OCI-LY7 (cell line): ENCODE measurements at regions not wholly inside any gene's neighbourhood (a gene's known extent, or its start where the extent isn't known, plus 50 kb on each side); places are given as distances from the start of the nearest gene placed in this dataset.

Experiments
- BruUV-seq: library from RNA; stranded (reverse); fragments of 400-500 nt; replicated peaks from 2 replicates; lab custom pipeline; 2021; lab: Mats Ljungman, UMichigan
- CTCF ChIA-PET: fragments of 300-600 bp; sonication (Branson Sonifier 250); formaldehyde crosslinking; loops from one replicate; lab custom pipeline; 2022; ENCODE audit warnings: antibody characterized with exemption; ENCODE audit not compliant: unreplicated experiment; lab: Charles Lee
- POLR2A ChIA-PET: fragments of 300-600 bp; sonication (Branson Sonifier 250); formaldehyde crosslinking; loops from one replicate; lab custom pipeline; 2022; ENCODE audit warnings: antibody characterized with exemption; lab: Charles Lee
- DNase-seq: peaks from one replicate; pipeline ENCODE4 v3.0.0-alpha.2; 2015; ENCODE audit warnings: low spot score
- H2AFZ ChIP-seq: fragments of 200-600 bp; sonication (generic), shearing (Covaris generic); 2 replicates; pipeline ENCODE4 v1.6.1; 2014; ENCODE audit warnings: mild to moderate bottlenecking, antibody characterized with exemption, low read length, moderate library complexity
- H3K27ac ChIP-seq: fragments of 200-600 bp; sonication (generic); 2 replicates; pipeline ENCODE4 v1.5.1; 2014; ENCODE audit warnings: mixed run types, low read depth, mild to moderate bottlenecking, moderate library complexity, low read length, inconsistent platforms; ENCODE audit not compliant: poor library complexity, severe bottlenecking
- H3K36me3 ChIP-seq: fragments of 200-600 bp; sonication (generic); 2 replicates; pipeline ENCODE4 v1.6.1; 2014; ENCODE audit warnings: mild to moderate bottlenecking, antibody characterized with exemption, low read length, moderate library complexity, mixed read lengths; ENCODE audit not compliant: insufficient read depth
- H3K4me1 ChIP-seq: fragments of 200-600 bp; sonication (generic); 2 replicates; pipeline ENCODE4 v1.5.1; 2014; ENCODE audit warnings: mild to moderate bottlenecking, low read length; ENCODE audit not compliant: insufficient read depth, poor library complexity, severe bottlenecking
- H3K4me2 ChIP-seq: fragments of 200-600 bp; sonication (generic); 2 replicates; pipeline ENCODE4 v1.6.1; 2014; ENCODE audit warnings: mild to moderate bottlenecking, low read length
- H3K4me3 ChIP-seq: fragments of 200-600 bp; sonication (generic); 2 replicates; pipeline ENCODE4 v1.5.1; 2014; ENCODE audit warnings: mild to moderate bottlenecking, low read depth, low read length; ENCODE audit not compliant: poor library complexity, severe bottlenecking
- H3K79me2 ChIP-seq: fragments of 200-600 bp; sonication (generic); 2 replicates; pipeline ENCODE4 v1.6.1; 2016; ENCODE audit warnings: low read depth, mild to moderate bottlenecking, low read length, moderate library complexity, mixed read lengths; ENCODE audit not compliant: insufficient read depth
- H3K9me2 ChIP-seq: fragments of 200-600 bp; sonication (generic); 2 replicates; pipeline ENCODE4 v1.6.1; 2016; ENCODE audit warnings: mild to moderate bottlenecking, low read length, mixed read lengths; ENCODE audit not compliant: insufficient read depth
- H3K9me3 ChIP-seq: fragments of 200-600 bp; sonication (generic); 2 replicates; pipeline ENCODE4 v1.6.1; 2014; ENCODE audit warnings: mild to moderate bottlenecking, mixed run types, low read length, mixed read lengths
- H4K20me1 ChIP-seq: fragments of 200-600 bp; sonication (generic); 2 replicates; pipeline ENCODE4 v1.6.1; 2014; ENCODE audit warnings: mild to moderate bottlenecking, antibody characterized with exemption, low read length, moderate library complexity, mixed read lengths; ENCODE audit not compliant: insufficient read depth
- EZH2phosphoT487 ChIP-seq: fragments of 200-600 bp; sonication (generic); IDR thresholded peaks from 2 replicates; pipeline ENCODE4 v1.6.1; 2018; ENCODE audit warnings: low read depth, borderline replicate concordance, mild to moderate bottlenecking, mixed run types, antibody characterized with exemption, low read length, moderate library complexity, mixed read lengths
- intact Hi-C: fragments of 100-400 bp; cut with micrococcal nuclease; formaldehyde crosslinking; loops from one replicate; pipeline ENCODE4 v1.10.0; 2022; ENCODE audit not compliant: unreplicated experiment
- TF ChIP-seq, protein P1 (sequence below): fragments of 200-600 bp; sonication (generic); conservative IDR thresholded peaks from 2 replicates; pipeline ENCODE4 v1.5.1; 2014; ENCODE audit warnings: mild to moderate bottlenecking, antibody characterized with exemption, low read length, moderate library complexity, mixed read lengths

DNA sequence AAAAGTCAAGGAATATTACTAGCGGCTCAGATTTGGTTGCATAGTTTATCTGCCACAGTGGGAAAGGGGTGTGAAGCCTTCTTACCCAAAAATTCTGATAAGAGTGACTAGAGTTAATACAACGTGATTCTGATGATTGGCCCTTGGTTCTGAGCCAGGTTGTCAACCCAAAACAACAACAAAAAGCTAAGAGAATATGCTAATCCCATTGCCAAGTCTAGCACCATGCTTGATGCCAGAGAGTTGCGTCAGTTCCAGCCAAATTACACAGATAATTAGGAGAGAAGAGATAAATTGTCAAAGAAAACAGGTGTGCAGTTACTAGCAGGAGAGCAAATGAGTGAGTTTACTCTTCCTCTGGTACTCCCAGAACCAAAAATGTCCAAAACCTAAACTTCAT is 287.4 kb upstream of the AGA start:
- Histone ChIP-seq H2AFZ (no peak overlapping the region), H3K4me3 (no peak overlapping the region), H3K9me3 (no peaks in the 10 kb centered on the region), H3K79me2 (no peaks in the 10 kb centered on the region), H4K20me1 (no peaks in the 10 kb centered on the region), H3K4me2 (no peak overlapping the region), H3K36me3 (no peaks in the 10 kb centered on the region), H3K4me1 (no peaks in the 10 kb centered on the region), H3K9me2 (no peaks in the 10 kb centered on the region), H3K27ac (no peak overlapping the region)
- TF ChIP-seq EZH2phosphoT487, result no peak
- TF ChIP-seq, protein P1, sequence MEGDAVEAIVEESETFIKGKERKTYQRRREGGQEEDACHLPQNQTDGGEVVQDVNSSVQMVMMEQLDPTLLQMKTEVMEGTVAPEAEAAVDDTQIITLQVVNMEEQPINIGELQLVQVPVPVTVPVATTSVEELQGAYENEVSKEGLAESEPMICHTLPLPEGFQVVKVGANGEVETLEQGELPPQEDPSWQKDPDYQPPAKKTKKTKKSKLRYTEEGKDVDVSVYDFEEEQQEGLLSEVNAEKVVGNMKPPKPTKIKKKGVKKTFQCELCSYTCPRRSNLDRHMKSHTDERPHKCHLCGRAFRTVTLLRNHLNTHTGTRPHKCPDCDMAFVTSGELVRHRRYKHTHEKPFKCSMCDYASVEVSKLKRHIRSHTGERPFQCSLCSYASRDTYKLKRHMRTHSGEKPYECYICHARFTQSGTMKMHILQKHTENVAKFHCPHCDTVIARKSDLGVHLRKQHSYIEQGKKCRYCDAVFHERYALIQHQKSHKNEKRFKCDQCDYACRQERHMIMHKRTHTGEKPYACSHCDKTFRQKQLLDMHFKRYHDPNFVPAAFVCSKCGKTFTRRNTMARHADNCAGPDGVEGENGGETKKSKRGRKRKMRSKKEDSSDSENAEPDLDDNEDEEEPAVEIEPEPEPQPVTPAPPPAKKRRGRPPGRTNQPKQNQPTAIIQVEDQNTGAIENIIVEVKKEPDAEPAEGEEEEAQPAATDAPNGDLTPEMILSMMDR, result no peak
- intact Hi-C loops, result no loop called here
- BruUV-seq, result no TSS peak
- no peak for DNase-seq
- ChIA-PET POLR2A (interaction anchor here (1.4 kb wide), 1 partner anchor 18 kb away, joined by 7 read pairs; no protein-coding TSS in a partner anchor), CTCF (no interaction called here)

DNA sequence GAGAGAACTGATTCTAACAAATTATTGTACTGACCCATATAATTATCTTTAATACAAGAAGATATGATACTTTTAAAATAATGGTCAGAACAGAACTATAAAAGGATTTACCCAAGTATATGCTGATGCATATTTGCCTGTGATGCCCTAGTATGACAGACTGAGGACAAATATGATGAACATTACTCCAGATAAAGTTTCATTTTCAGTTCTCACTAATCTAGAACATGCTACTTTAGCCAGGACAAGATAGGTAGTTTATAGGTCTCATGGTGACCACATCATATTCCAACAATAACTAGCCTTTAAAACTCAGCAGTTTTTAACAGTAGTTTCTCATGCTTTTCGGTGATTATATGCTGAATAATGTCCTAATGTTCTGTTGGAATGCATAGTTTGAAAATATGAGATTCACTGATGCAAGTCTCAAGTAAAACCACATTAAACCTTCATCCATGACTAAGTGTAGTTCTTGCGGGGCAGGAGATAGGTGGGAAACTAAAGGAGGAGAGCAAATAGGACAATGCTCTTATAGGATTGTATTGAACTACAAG is 295.2 kb upstream of the AGA start:
- ChIA-PET POLR2A (no interaction called here), CTCF (no interaction called here)
- Histone ChIP-seq H3K9me2 (no peaks in the 10 kb centered on the region), H3K27ac (no peak overlapping the region), H3K36me3 (no peaks in the 10 kb centered on the region), H3K4me1 (no peaks in the 10 kb centered on the region), H2AFZ (no peak overlapping the region), H3K79me2 (no peaks in the 10 kb centered on the region), H3K4me3 (no peak overlapping the region), H3K9me3 (no peaks in the 10 kb centered on the region), H4K20me1 (no peaks in the 10 kb centered on the region), H3K4me2 (no peak overlapping the region)
- intact Hi-C loops, result no loop called here
- no TSS peak for BruUV-seq
- TF ChIP-seq, protein P1, result no peak
- TF ChIP-seq EZH2phosphoT487, result no peak
- DNase-seq, result no peak

DNA sequence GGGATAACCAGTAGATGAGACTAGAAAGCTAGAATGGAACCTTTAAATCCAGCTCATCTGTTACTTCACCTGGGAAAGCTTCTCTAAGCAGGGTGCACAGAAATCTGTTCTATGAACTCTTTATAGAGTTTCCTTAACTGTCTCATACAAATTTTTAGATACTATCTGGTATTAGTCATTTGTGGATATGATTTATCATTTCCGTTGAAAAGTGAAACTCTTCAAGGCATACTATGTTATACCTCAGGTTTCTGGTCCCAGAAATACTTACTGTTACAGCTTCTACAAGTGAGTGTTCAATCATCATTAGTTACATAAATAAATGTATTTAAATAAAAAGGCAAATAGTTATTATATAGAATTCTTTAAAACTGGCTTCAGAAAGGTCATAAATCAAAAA is 298.3 kb upstream of the AGA start:
- no peak overlapping the region for H3K27ac ChIP-seq
- intact Hi-C loops, result no loop called here
- POLR2A ChIA-PET, result interaction anchor here (0.6 kb wide), 1 partner anchor 391 kb away, joined by 3 read pairs; no protein-coding TSS in a partner anchor
- no peak for DNase-seq
- H3K4me1 ChIP-seq, result no peaks in the 10 kb centered on the region
- no peak overlapping the region for H3K4me2 ChIP-seq
- H3K79me2 ChIP-seq, result no peaks in the 10 kb centered on the region
- no peak for TF ChIP-seq EZH2phosphoT487
- TF ChIP-seq, protein P1, result no peak
- H4K20me1 ChIP-seq, result no peaks in the 10 kb centered on the region
- H3K36me3 ChIP-seq, result no peaks in the 10 kb centered on the region
- H3K9me3 ChIP-seq, result no peaks in the 10 kb centered on the region
- no peak overlapping the region for H2AFZ ChIP-seq
- no peak overlapping the region for H3K4me3 ChIP-seq
- no peaks in the 10 kb centered on the region for H3K9me2 ChIP-seq
- no TSS peak for BruUV-seq
- CTCF ChIA-PET, result no interaction called here
